ENCODE measurements at regions not wholly inside any gene's neighbourhood (a gene's known extent, or its start where the extent isn't known, plus 50 kb on each side); places are given as distances from the start of the nearest gene placed in this dataset.

GRCh38 chr2:15745350-15745749 lies 153.7 kb downstream of the DDX1 start (continued):
- TF ChIP-seq MAFK (IDR thresholded peaks at IDR 0.05; ENCODE audit: low read depth, low read length) = no peak
